OCI-LY7 (cell line): ENCODE measurements at regions not wholly inside any gene's neighbourhood (a gene's known extent, or its start where the extent isn't known, plus 50 kb on each side); places are given as distances from the start of the nearest gene placed in this dataset.

ENCODE experiments used
- BruUV-seq: library from RNA; stranded (reverse); fragments of 400-500 nt; replicated peaks from 2 replicates; lab custom pipeline; 2021; lab: Mats Ljungman, UMichigan
- CTCF ChIA-PET: fragments of 300-600 bp; sonication (Branson Sonifier 250); formaldehyde crosslinking; loops from one replicate; lab custom pipeline; 2022; ENCODE audit warnings: antibody characterized with exemption; ENCODE audit not compliant: unreplicated experiment; lab: Charles Lee
- POLR2A ChIA-PET: fragments of 300-600 bp; sonication (Branson Sonifier 250); formaldehyde crosslinking; loops from one replicate; lab custom pipeline; 2022; ENCODE audit warnings: antibody characterized with exemption; lab: Charles Lee
- DNase-seq: peaks from one replicate; pipeline ENCODE4 v3.0.0-alpha.2; 2015; ENCODE audit warnings: low spot score
- H2AFZ ChIP-seq: fragments of 200-600 bp; sonication (generic), shearing (Covaris generic); 2 replicates; pipeline ENCODE4 v1.6.1; 2014; ENCODE audit warnings: mild to moderate bottlenecking, antibody characterized with exemption, low read length, moderate library complexity
- H3K27ac ChIP-seq: fragments of 200-600 bp; sonication (generic); 2 replicates; pipeline ENCODE4 v1.5.1; 2014; ENCODE audit warnings: mixed run types, low read depth, mild to moderate bottlenecking, moderate library complexity, low read length, inconsistent platforms; ENCODE audit not compliant: poor library complexity, severe bottlenecking
- H3K36me3 ChIP-seq: fragments of 200-600 bp; sonication (generic); 2 replicates; pipeline ENCODE4 v1.6.1; 2014; ENCODE audit warnings: mild to moderate bottlenecking, antibody characterized with exemption, low read length, moderate library complexity, mixed read lengths; ENCODE audit not compliant: insufficient read depth
- H3K4me1 ChIP-seq: fragments of 200-600 bp; sonication (generic); 2 replicates; pipeline ENCODE4 v1.5.1; 2014; ENCODE audit warnings: mild to moderate bottlenecking, low read length; ENCODE audit not compliant: insufficient read depth, poor library complexity, severe bottlenecking
- H3K4me2 ChIP-seq: fragments of 200-600 bp; sonication (generic); 2 replicates; pipeline ENCODE4 v1.6.1; 2014; ENCODE audit warnings: mild to moderate bottlenecking, low read length
- H3K4me3 ChIP-seq: fragments of 200-600 bp; sonication (generic); 2 replicates; pipeline ENCODE4 v1.5.1; 2014; ENCODE audit warnings: mild to moderate bottlenecking, low read depth, low read length; ENCODE audit not compliant: poor library complexity, severe bottlenecking
- H3K79me2 ChIP-seq: fragments of 200-600 bp; sonication (generic); 2 replicates; pipeline ENCODE4 v1.6.1; 2016; ENCODE audit warnings: low read depth, mild to moderate bottlenecking, low read length, moderate library complexity, mixed read lengths; ENCODE audit not compliant: insufficient read depth
- H3K9me2 ChIP-seq: fragments of 200-600 bp; sonication (generic); 2 replicates; pipeline ENCODE4 v1.6.1; 2016; ENCODE audit warnings: mild to moderate bottlenecking, low read length, mixed read lengths; ENCODE audit not compliant: insufficient read depth
- H3K9me3 ChIP-seq: fragments of 200-600 bp; sonication (generic); 2 replicates; pipeline ENCODE4 v1.6.1; 2014; ENCODE audit warnings: mild to moderate bottlenecking, mixed run types, low read length, mixed read lengths
- H4K20me1 ChIP-seq: fragments of 200-600 bp; sonication (generic); 2 replicates; pipeline ENCODE4 v1.6.1; 2014; ENCODE audit warnings: mild to moderate bottlenecking, antibody characterized with exemption, low read length, moderate library complexity, mixed read lengths; ENCODE audit not compliant: insufficient read depth
- EZH2phosphoT487 ChIP-seq: fragments of 200-600 bp; sonication (generic); IDR thresholded peaks from 2 replicates; pipeline ENCODE4 v1.6.1; 2018; ENCODE audit warnings: low read depth, borderline replicate concordance, mild to moderate bottlenecking, mixed run types, antibody characterized with exemption, low read length, moderate library complexity, mixed read lengths
- intact Hi-C: fragments of 100-400 bp; cut with micrococcal nuclease; formaldehyde crosslinking; loops from one replicate; pipeline ENCODE4 v1.10.0; 2022; ENCODE audit not compliant: unreplicated experiment
- TF ChIP-seq, protein P1 (sequence below): fragments of 200-600 bp; sonication (generic); conservative IDR thresholded peaks from 2 replicates; pipeline ENCODE4 v1.5.1; 2014; ENCODE audit warnings: mild to moderate bottlenecking, antibody characterized with exemption, low read length, moderate library complexity, mixed read lengths

DNA sequence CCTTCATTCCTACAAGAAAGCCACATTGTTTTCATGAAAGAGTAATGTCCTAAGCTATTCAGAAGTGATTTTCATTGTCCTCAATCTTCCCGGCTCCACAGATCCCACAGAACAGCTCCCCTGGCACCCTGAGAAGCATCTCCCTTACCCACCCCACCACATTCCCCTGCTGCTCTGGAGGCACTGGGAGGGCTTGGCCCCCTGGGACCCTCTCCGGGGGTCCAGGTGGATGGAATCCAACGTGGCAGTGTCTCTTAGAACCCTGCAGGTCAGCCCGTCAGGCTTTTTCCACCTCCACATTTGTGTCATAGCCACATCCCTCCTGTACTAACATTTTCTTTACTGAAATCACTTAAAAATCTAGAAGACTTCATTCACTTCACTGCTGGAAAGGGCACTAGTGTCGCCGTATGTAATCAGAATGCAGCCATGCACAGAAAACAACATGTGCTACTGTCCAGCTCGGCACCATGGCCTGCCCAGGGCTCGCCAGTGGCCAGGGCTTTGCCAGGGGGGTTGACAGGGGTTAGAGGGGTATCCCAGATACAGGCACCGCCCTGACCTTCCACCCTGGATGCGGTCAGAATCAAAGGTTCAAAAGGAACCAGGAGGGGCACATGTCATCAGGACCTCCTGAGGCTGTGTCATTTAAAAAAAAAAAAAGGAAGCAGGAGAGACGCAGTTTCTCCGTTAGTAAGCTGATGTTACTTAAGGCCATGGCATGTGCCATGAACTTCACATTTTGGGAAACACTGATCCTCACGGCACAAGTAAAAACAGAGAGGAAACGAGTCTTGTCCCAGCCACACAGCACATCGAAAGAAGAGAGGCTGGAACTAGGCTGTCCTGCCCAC lies 106.3 kb downstream of the LSM3 start:
- no peak overlapping the region for H2AFZ ChIP-seq
- ChIA-PET POLR2A (no interaction called here), CTCF (no interaction called here)
- H3K79me2 ChIP-seq: no peaks in the 10 kb centered on the region
- TF ChIP-seq, protein P1, sequence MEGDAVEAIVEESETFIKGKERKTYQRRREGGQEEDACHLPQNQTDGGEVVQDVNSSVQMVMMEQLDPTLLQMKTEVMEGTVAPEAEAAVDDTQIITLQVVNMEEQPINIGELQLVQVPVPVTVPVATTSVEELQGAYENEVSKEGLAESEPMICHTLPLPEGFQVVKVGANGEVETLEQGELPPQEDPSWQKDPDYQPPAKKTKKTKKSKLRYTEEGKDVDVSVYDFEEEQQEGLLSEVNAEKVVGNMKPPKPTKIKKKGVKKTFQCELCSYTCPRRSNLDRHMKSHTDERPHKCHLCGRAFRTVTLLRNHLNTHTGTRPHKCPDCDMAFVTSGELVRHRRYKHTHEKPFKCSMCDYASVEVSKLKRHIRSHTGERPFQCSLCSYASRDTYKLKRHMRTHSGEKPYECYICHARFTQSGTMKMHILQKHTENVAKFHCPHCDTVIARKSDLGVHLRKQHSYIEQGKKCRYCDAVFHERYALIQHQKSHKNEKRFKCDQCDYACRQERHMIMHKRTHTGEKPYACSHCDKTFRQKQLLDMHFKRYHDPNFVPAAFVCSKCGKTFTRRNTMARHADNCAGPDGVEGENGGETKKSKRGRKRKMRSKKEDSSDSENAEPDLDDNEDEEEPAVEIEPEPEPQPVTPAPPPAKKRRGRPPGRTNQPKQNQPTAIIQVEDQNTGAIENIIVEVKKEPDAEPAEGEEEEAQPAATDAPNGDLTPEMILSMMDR: no peak
- no peak for TF ChIP-seq EZH2phosphoT487
- no peak overlapping the region for H3K4me2 ChIP-seq
- intact Hi-C loops: no loop called here
- no peaks in the 10 kb centered on the region for H3K9me3 ChIP-seq
- no peaks in the 10 kb centered on the region for H3K9me2 ChIP-seq
- H3K4me3 ChIP-seq: no peak overlapping the region
- H3K4me1 ChIP-seq: peaks cover 8% of the 10 kb centered on the region
- H3K36me3 ChIP-seq: no peaks in the 10 kb centered on the region
- H4K20me1 ChIP-seq: no peaks in the 10 kb centered on the region
- BruUV-seq: no TSS peak
- no peak overlapping the region for H3K27ac ChIP-seq
- no peak for DNase-seq

DNA sequence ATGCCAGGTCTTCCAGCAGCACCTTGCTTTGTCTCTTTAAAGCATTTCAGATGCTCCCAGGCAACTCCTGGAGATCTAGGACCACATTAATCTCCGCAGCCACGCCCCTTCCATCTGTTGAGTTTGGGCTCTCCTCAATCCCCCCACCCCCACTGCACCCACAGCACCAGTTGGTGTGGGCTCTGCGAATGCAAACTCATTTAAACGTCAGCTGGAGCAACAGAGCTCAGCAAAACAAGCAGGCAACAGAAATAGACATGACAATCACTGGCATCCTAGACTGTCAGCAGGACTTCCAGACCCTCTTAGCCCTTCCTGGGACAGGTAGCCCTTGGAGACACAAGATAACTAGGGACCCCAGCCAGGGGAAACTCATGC lies 106.9 kb downstream of the LSM3 start:
- CTCF ChIA-PET: no interaction called here
- Histone ChIP-seq H3K9me2 (no peaks in the 10 kb centered on the region), H4K20me1 (no peaks in the 10 kb centered on the region), H2AFZ (no peak overlapping the region), H3K4me3 (no peak overlapping the region), H3K79me2 (no peaks in the 10 kb centered on the region), H3K9me3 (no peaks in the 10 kb centered on the region), H3K27ac (no peak overlapping the region), H3K4me2 (no peak overlapping the region), H3K4me1 (peaks cover 8% of the 10 kb centered on the region), H3K36me3 (no peaks in the 10 kb centered on the region)
- POLR2A ChIA-PET: no interaction called here
- intact Hi-C loops: no loop called here
- no peak for TF ChIP-seq EZH2phosphoT487
- TF ChIP-seq, protein P1: no peak
- no peak for DNase-seq
- BruUV-seq: no TSS peak

DNA sequence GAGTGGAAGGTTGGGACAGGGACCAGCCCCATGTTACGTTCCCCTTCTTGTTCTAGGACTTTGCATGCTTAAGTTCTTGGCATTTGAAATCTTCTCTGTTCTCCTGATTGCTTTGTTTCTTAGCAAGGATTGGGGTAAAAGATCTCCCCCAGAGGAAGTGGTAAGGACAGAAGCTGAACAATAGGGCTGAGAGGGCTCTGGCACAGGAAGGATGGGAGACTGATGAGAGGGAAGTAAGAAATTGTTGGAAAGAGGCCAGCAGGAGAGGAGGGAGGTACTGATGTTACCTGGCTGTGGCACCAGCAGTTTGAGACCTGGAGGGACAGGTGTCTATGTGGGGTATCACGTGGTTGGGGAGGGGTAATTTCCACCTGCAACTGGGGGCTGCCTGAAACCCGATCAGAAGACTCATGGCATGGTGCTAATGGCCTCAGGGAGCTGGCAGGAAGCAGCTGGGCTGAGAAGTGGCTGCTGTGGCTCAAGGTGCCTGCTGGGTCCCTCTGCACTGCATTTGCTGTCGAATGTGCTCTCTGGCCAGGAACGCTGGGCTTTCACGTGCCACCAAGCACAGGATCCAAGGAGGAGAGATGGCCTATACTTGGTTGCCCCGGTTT lies 108.4 kb downstream of the LSM3 start:
- no TSS peak for BruUV-seq
- Histone ChIP-seq H3K4me1 (peaks cover 8% of the 10 kb centered on the region), H4K20me1 (no peaks in the 10 kb centered on the region), H3K4me2 (no peak overlapping the region), H3K79me2 (no peaks in the 10 kb centered on the region), H3K9me2 (no peaks in the 10 kb centered on the region), H3K27ac (no peak overlapping the region), H3K9me3 (no peaks in the 10 kb centered on the region), H3K4me3 (no peak overlapping the region), H3K36me3 (no peaks in the 10 kb centered on the region), H2AFZ (no peak overlapping the region)
- ChIA-PET CTCF (no interaction called here), POLR2A (no interaction called here)
- intact Hi-C loops: no loop called here
- no peak for TF ChIP-seq EZH2phosphoT487
- TF ChIP-seq, protein P1: no peak
- peak; percentile 37 for DNase-seq
